NCI-H1092 treated with DMSO at 0.1 percent for 48 hours (cell line): ENCODE measurements at regions not wholly inside any gene's neighbourhood (a gene's known extent, or its start where the extent isn't known, plus 50 kb on each side); places are given as distances from the start of the nearest gene placed in this dataset.

Experiments used
- DNase-seq: peaks from one replicate; lab custom pipeline; 2025; lab: John Stamatoyannopoulos, UW

GRCh38 chr1:47703156-47703825 lies 265.4 kb downstream of the FOXD2 start:
- DNase-seq = no peak

- no peak for DNase-seq
These were observed 266.2 kb downstream of the FOXD2 start for GRCh38 chr1:47703981-47704596.

GRCh38 chr1:47705517-47706130 lies 267.8 kb downstream of the FOXD2 start:
- peak; percentile 42 for DNase-seq

GRCh38 chr1:47707503-47707902 lies 269.7 kb downstream of the FOXD2 start:
- no peak for DNase-seq

- no peak for DNase-seq
These were observed 270.2 kb downstream of the FOXD2 start for GRCh38 chr1:47708019-47708535.

GRCh38 chr1:47708658-47709018 lies 270.8 kb downstream of the FOXD2 start:
- DNase-seq = no peak

GRCh38 chr1:47709019-47709871 lies 271.4 kb downstream of the FOXD2 start:
- DNase-seq = peak; percentile 44

GRCh38 chr1:47709872-47710231 lies 272.0 kb downstream of the FOXD2 start:
- no peak for DNase-seq

- DNase-seq = peak; percentile 31
These were observed 272.7 kb downstream of the FOXD2 start for GRCh38 chr1:47710329-47711071.
